Keratinocyte (primary cell): ENCODE measurements at regions not wholly inside any gene's neighbourhood (a gene's known extent, or its start where the extent isn't known, plus 50 kb on each side); places are given as distances from the start of the nearest gene placed in this dataset.

Experiments used
- DNase-seq: peaks from one replicate; pipeline ENCODE4 v3.0.0-alpha.2; 2011; ENCODE audit warnings: low read depth, missing footprints, low spot score
- FAIRE-seq: peaks from 2 replicates; lab custom pipeline; 2011; peaks lifted over from hg19 to GRCh38; lab: Jason Lieb, UNC
- H2AFZ ChIP-seq: 2 replicates; pipeline ENCODE4 v1.6.0; 2012; ENCODE audit warnings: low read length, control low read depth, inconsistent platforms; ENCODE audit not compliant: control insufficient read depth
- H3K27ac ChIP-seq: 2 replicates; pipeline ENCODE4 v1.5.1; 2011; ENCODE audit warnings: low read length; ENCODE audit not compliant: control insufficient read depth, insufficient read depth
- H3K27me3 ChIP-seq: 3 replicates; pipeline ENCODE4 v1.6.0; 2011; ENCODE audit warnings: low read length; ENCODE audit not compliant: control insufficient read depth, insufficient read depth; ENCODE audit errors: extremely low read depth
- H3K36me3 ChIP-seq, 2 experiments: 2 replicates in 1 of 2; 3 replicates in 1 of 2; pipeline ENCODE4 v1.5.1; 2011; ENCODE audit warnings: low read length in 2 of 2, mild to moderate bottlenecking in 1 of 2; ENCODE audit not compliant: control insufficient read depth in 2 of 2, insufficient read depth in 2 of 2; ENCODE audit errors: extremely low read depth in 1 of 2
- H3K4me1 ChIP-seq: 3 replicates; pipeline ENCODE4 v1.5.1; 2011; ENCODE audit warnings: low read length; ENCODE audit not compliant: control insufficient read depth, insufficient read depth; ENCODE audit errors: extremely low read depth
- H3K4me2 ChIP-seq: 3 replicates; pipeline ENCODE4 v1.6.0; 2011; ENCODE audit warnings: low read depth, low read length; ENCODE audit not compliant: control insufficient read depth, insufficient read depth; ENCODE audit errors: extremely low read depth
- H3K4me3 ChIP-seq, 3 experiments: fragments of 200-600 bp in 1 of 3; sonication (generic) in 1 of 3; 2 replicates in 2 of 3; 3 replicates in 1 of 3; pipeline ENCODE4 v1.5.1; 2011 to 2016; ENCODE audit warnings: low read length in 3 of 3, mild to moderate bottlenecking in 3 of 3, control low read depth in 2 of 3, inconsistent platforms in 1 of 3, low read depth in 1 of 3, mixed read lengths in 1 of 3, mixed run types in 1 of 3, moderate library complexity in 1 of 3; ENCODE audit not compliant: control insufficient read depth in 2 of 3, insufficient read depth in 2 of 3; ENCODE audit errors: extremely low read depth in 1 of 3
- H3K79me2 ChIP-seq: 2 replicates; pipeline ENCODE4 v1.6.0; 2012; ENCODE audit warnings: low read length; ENCODE audit not compliant: control insufficient read depth, insufficient read depth
- H3K9ac ChIP-seq: 3 replicates; pipeline ENCODE4 v1.6.0; 2011; ENCODE audit warnings: low read length; ENCODE audit not compliant: control insufficient read depth, insufficient read depth; ENCODE audit errors: extremely low read depth
- H3K9me1 ChIP-seq: 3 replicates; pipeline ENCODE4 v1.6.0; 2011; ENCODE audit warnings: low read length; ENCODE audit not compliant: control insufficient read depth, insufficient read depth; ENCODE audit errors: extremely low read depth
- H3K9me3 ChIP-seq: 2 replicates; pipeline ENCODE4 v1.5.1; 2012; ENCODE audit warnings: low read depth, low read length; ENCODE audit not compliant: control insufficient read depth
- H4K20me1 ChIP-seq: 3 replicates; pipeline ENCODE4 v1.6.0; 2011; ENCODE audit warnings: low read length; ENCODE audit not compliant: control insufficient read depth, insufficient read depth; ENCODE audit errors: extremely low read depth
- CTCF ChIP-seq, 3 experiments: IDR thresholded peaks in 1 of 3; conservative IDR thresholded peaks in 1 of 3; optimal IDR thresholded peaks in 1 of 3; 2 replicates in 2 of 3; 3 replicates in 1 of 3; pipeline versions ENCODE3 to v1.5.1; 2011; ENCODE audit warnings: low read length in 3 of 3, mild to moderate bottlenecking in 3 of 3, moderate library complexity in 2 of 3, control low read depth in 1 of 3, inconsistent platforms in 1 of 3; ENCODE audit not compliant: insufficient read depth in 2 of 3; ENCODE audit errors: extremely low read depth in 1 of 3
- EZH2 ChIP-seq: IDR thresholded peaks from one replicate; pipeline ENCODE4 v1.6.1; 2012; ENCODE audit warnings: inconsistent platforms, mild to moderate bottlenecking, low read length, moderate library complexity
- dilution Hi-C: fragments of 300-500 bp; cut with MboI; formaldehyde crosslinking; loops from one replicate; pipeline ENCODE4 v1.7.0; 2020; ENCODE audit warnings: low sequenced_read_pairs; ENCODE audit not compliant: extremely low pct_ligation_motif_present

- H3K4me1 ChIP-seq, result no peaks in the 10 kb centered on the region
- no peaks in the 10 kb centered on the region for H4K20me1 ChIP-seq
- dilution Hi-C loops, result no loop called here
- no peaks in the 10 kb centered on the region for H3K27me3 ChIP-seq
- no peak overlapping the region for H3K9ac ChIP-seq
- no peak overlapping the region for H2AFZ ChIP-seq
- H3K27ac ChIP-seq, result no peak overlapping the region
- H3K36me3 ChIP-seq, result no peaks in the 10 kb centered on the region
- DNase-seq, result no peak
- no peak overlapping the region for H3K4me2 ChIP-seq
- no peaks in the 10 kb centered on the region for H3K9me1 ChIP-seq
- no peaks in the 10 kb centered on the region for H3K79me2 ChIP-seq
- H3K9me3 ChIP-seq, result no peaks in the 10 kb centered on the region
- FAIRE-seq, result no peak
- no peak overlapping the region for H3K4me3 ChIP-seq
- TF ChIP-seq CTCF (optimal IDR thresholded peaks at IDR 0.05 in 1 of 3, IDR thresholded peaks at IDR 0.05 in 1 of 3, conservative IDR thresholded peaks at IDR 0.05 in 1 of 3; ENCODE audit: extremely low read depth in 1 of 3, insufficient read depth in 2 of 3, low read length in 3 of 3) (no peak), EZH2 (no peak)
Observed at GRCh38 chr1:98035602-98036002, 114.8 kb upstream of the DPYD start.

GRCh38 chr1:98034505-98034904 lies 113.7 kb upstream of the DPYD start:
- H3K4me2 ChIP-seq, result no peak overlapping the region
- no peaks in the 10 kb centered on the region for H3K9me1 ChIP-seq
- H2AFZ ChIP-seq, result peak overlapping the region; percentile 30
- no peaks in the 10 kb centered on the region for H3K79me2 ChIP-seq
- no peak overlapping the region for H3K27ac ChIP-seq
- dilution Hi-C loops, result no loop called here
- DNase-seq (no peak), FAIRE-seq (peak; percentile 39)
- no peaks in the 10 kb centered on the region for H3K36me3 ChIP-seq
- H3K4me1 ChIP-seq, result no peaks in the 10 kb centered on the region
- no peak overlapping the region for H3K4me3 ChIP-seq
- no peak overlapping the region for H3K9ac ChIP-seq
- no peaks in the 10 kb centered on the region for H3K27me3 ChIP-seq
- no peak for TF ChIP-seq CTCF (optimal IDR thresholded peaks at IDR 0.05 in 1 of 3, IDR thresholded peaks at IDR 0.05 in 1 of 3, conservative IDR thresholded peaks at IDR 0.05 in 1 of 3; ENCODE audit: extremely low read depth in 1 of 3, insufficient read depth in 2 of 3, low read length in 3 of 3)
- no peak for TF ChIP-seq EZH2
- no peaks in the 10 kb centered on the region for H4K20me1 ChIP-seq
- no peaks in the 10 kb centered on the region for H3K9me3 ChIP-seq
